H9 (cell line): ENCODE measurements at regions not wholly inside any gene's neighbourhood (a gene's known extent, or its start where the extent isn't known, plus 50 kb on each side); places are given as distances from the start of the nearest gene placed in this dataset.

Experiments used
- DNase-seq: peaks from one replicate; pipeline ENCODE4 v3.0.0-alpha.2; 2017
- H2AFZ ChIP-seq: one replicate; pipeline ENCODE4 v1.6.1; 2013; ENCODE audit warnings: mild to moderate bottlenecking, low read length, control low read depth, moderate library complexity
- H2AK5ac ChIP-seq: 2 replicates; pipeline ENCODE4 v1.6.1; 2013; ENCODE audit warnings: low read length, control low read depth, mixed read lengths; ENCODE audit not compliant: insufficient read length
- H2BK120ac ChIP-seq: one replicate; pipeline ENCODE4 v1.6.1; 2013; ENCODE audit warnings: low read depth, mild to moderate bottlenecking, low read length, control low read depth, inconsistent platforms; ENCODE audit not compliant: poor library complexity, severe bottlenecking
- H2BK12ac ChIP-seq: 2 replicates; pipeline ENCODE4 v1.6.1; 2013; ENCODE audit warnings: low read length, control low read depth, mixed read lengths, low read depth; ENCODE audit not compliant: insufficient read length
- H2BK15ac ChIP-seq: 2 replicates; pipeline ENCODE4 v1.6.1; 2013; ENCODE audit warnings: low read depth, low read length, control low read depth
- H2BK20ac ChIP-seq: one replicate; pipeline ENCODE4 v1.6.1; 2013; ENCODE audit warnings: low read depth, mild to moderate bottlenecking, low read length, control low read depth, inconsistent platforms; ENCODE audit not compliant: poor library complexity, severe bottlenecking
- H2BK5ac ChIP-seq: 2 replicates; pipeline ENCODE4 v1.6.1; 2013; ENCODE audit warnings: low read length, control low read depth, mixed read lengths; ENCODE audit not compliant: insufficient read length
- H3K14ac ChIP-seq: 2 replicates; pipeline ENCODE4 v1.6.1; 2013; ENCODE audit warnings: low read length, control low read depth; ENCODE audit not compliant: insufficient read depth
- H3K18ac ChIP-seq: 2 replicates; pipeline ENCODE4 v1.6.1; 2013; ENCODE audit warnings: low read depth, mild to moderate bottlenecking, mixed read lengths, low read length, control low read depth; ENCODE audit not compliant: insufficient read length
- H3K23ac ChIP-seq: 2 replicates; pipeline ENCODE4 v1.6.1; 2013; ENCODE audit warnings: low read length, control low read depth, mixed read lengths, low read depth; ENCODE audit not compliant: insufficient read length
- H3K23me2 ChIP-seq: 2 replicates; pipeline ENCODE4 v1.6.1; 2013; ENCODE audit warnings: low read depth, mild to moderate bottlenecking, mixed read lengths, low read length, control low read depth; ENCODE audit not compliant: insufficient read length, poor library complexity, severe bottlenecking
- H3K27ac ChIP-seq: 2 replicates; pipeline ENCODE4 v1.5.1; 2013; ENCODE audit warnings: low read length, control low read depth, mixed read lengths, low read depth; ENCODE audit not compliant: insufficient read length
- H3K27me3 ChIP-seq: 2 replicates; pipeline ENCODE4 v1.6.1; 2013; ENCODE audit warnings: low read length, control low read depth, inconsistent platforms; ENCODE audit not compliant: insufficient read depth
- H3K4ac ChIP-seq: 2 replicates; pipeline ENCODE4 v1.6.1; 2013; ENCODE audit warnings: low read depth, mild to moderate bottlenecking, control low read depth, inconsistent platforms, low read length, moderate library complexity
- H3K4me1 ChIP-seq: 2 replicates; pipeline ENCODE4 v1.6.1; 2013; ENCODE audit warnings: low read length, control low read depth, inconsistent platforms; ENCODE audit not compliant: insufficient read depth
- H3K4me2 ChIP-seq: 2 replicates; pipeline ENCODE4 v1.6.1; 2013; ENCODE audit warnings: low read length, control low read depth, mixed read lengths; ENCODE audit not compliant: insufficient read length, insufficient read depth
- H3K56ac ChIP-seq: 2 replicates; pipeline ENCODE4 v1.6.1; 2013; ENCODE audit warnings: low read depth, mild to moderate bottlenecking, mixed read lengths, low read length, control low read depth; ENCODE audit not compliant: insufficient read length
- H3K79me1 ChIP-seq: 2 replicates; pipeline ENCODE4 v1.6.1; 2013; ENCODE audit warnings: low read depth, mild to moderate bottlenecking, moderate library complexity, low read length, control low read depth, inconsistent platforms; ENCODE audit not compliant: insufficient read depth, poor library complexity, severe bottlenecking
- H3K79me2 ChIP-seq: 2 replicates; pipeline ENCODE4 v1.6.1; 2013; ENCODE audit warnings: low read length, control low read depth, inconsistent platforms; ENCODE audit not compliant: insufficient read depth
- H3K9ac ChIP-seq: 2 replicates; pipeline ENCODE4 v1.6.1; 2013; ENCODE audit warnings: low read length, control low read depth, mixed read lengths; ENCODE audit not compliant: insufficient read length; ENCODE audit errors: extremely low read depth
- H3K9me3 ChIP-seq: one replicate; pipeline ENCODE4 v1.6.1; 2013; ENCODE audit warnings: low read depth, low read length, inconsistent platforms; ENCODE audit not compliant: control insufficient read depth
- H3T11ph ChIP-seq: one replicate; pipeline ENCODE4 v1.6.1; 2013; ENCODE audit warnings: mild to moderate bottlenecking, low read length, control low read depth, inconsistent platforms
- H4K20me1 ChIP-seq: one replicate; pipeline ENCODE4 v1.6.1; 2013; ENCODE audit not compliant: control insufficient read depth, insufficient read length, insufficient read depth
- H4K5ac ChIP-seq: 2 replicates; pipeline ENCODE4 v1.6.1; 2013; ENCODE audit warnings: low read depth, mild to moderate bottlenecking, mixed read lengths, low read length, control low read depth; ENCODE audit not compliant: insufficient read length
- H4K8ac ChIP-seq: replicated peaks from 2 replicates; pipeline ENCODE4 v1.6.1; 2013; ENCODE audit warnings: low read length, control low read depth, mixed read lengths, low read depth; ENCODE audit not compliant: insufficient read length
- H4K91ac ChIP-seq: 2 replicates; pipeline ENCODE4 v1.6.1; 2013; ENCODE audit warnings: low read depth, mild to moderate bottlenecking, moderate library complexity, mixed read lengths, low read length, control low read depth; ENCODE audit not compliant: insufficient read length
- H3K27ac Mint-ChIP-seq, 3 experiments: 2 replicates in 2 of 3; 3 replicates in 1 of 3; pipeline ENCODE4 v1.8.0; 2020 to 2021; ENCODE audit warnings: mixed read lengths in 3 of 3, mild to moderate bottlenecking in 1 of 3, moderate library complexity in 1 of 3
- H3K27me3 Mint-ChIP-seq: 2 replicates; pipeline ENCODE4 v1.8.0; 2021; ENCODE audit warnings: low read depth, mild to moderate bottlenecking, moderate library complexity, mixed read lengths
- H3K36me3 Mint-ChIP-seq, 3 experiments: 2 replicates in 2 of 3; 3 replicates in 1 of 3; pipeline ENCODE4 v1.8.0; 2020 to 2021; ENCODE audit warnings: low read depth in 3 of 3, mixed read lengths in 3 of 3; ENCODE audit not compliant: insufficient read depth in 1 of 3
- H3K4me1 Mint-ChIP-seq, 2 experiments: 2 replicates each; pipeline ENCODE4 v1.8.0; 2020; ENCODE audit warnings: mixed read lengths in 2 of 2
- H3K4me3 Mint-ChIP-seq, 2 experiments: 2 replicates in 1 of 2; 3 replicates in 1 of 2; pipeline ENCODE4 v1.8.0; 2020 to 2021; ENCODE audit warnings: mild to moderate bottlenecking in 2 of 2, mixed read lengths in 2 of 2, moderate library complexity in 1 of 2
- H3K9me3 Mint-ChIP-seq, 2 experiments: 2 replicates in 1 of 2; 3 replicates in 1 of 2; pipeline ENCODE4 v1.8.0; 2020; ENCODE audit warnings: mild to moderate bottlenecking in 2 of 2, mixed read lengths in 2 of 2, moderate library complexity in 1 of 2
- WGBS: extraction: QIAGEN DNeasy Blood & Tissue Kit; methylation state at CpG from one replicate; pipeline ENCODE4 v1.1.7; 2013; ENCODE audit warnings: missing lambda C conversion rate, low lambda C conversion rate, mixed read lengths; ENCODE audit not compliant: insufficient read length; ENCODE audit errors: extremely low coverage; 5-methylcytosine and 5-hydroxymethylcytosine counted together
- TF ChIP-seq, protein P1 (sequence below): fragments of 200-600 bp; sonication (generic); conservative IDR thresholded peaks from 3 replicates; pipeline ENCODE4 v1.8.0; 2021; ENCODE audit warnings: antibody characterized with exemption, mild to moderate bottlenecking

DNA sequence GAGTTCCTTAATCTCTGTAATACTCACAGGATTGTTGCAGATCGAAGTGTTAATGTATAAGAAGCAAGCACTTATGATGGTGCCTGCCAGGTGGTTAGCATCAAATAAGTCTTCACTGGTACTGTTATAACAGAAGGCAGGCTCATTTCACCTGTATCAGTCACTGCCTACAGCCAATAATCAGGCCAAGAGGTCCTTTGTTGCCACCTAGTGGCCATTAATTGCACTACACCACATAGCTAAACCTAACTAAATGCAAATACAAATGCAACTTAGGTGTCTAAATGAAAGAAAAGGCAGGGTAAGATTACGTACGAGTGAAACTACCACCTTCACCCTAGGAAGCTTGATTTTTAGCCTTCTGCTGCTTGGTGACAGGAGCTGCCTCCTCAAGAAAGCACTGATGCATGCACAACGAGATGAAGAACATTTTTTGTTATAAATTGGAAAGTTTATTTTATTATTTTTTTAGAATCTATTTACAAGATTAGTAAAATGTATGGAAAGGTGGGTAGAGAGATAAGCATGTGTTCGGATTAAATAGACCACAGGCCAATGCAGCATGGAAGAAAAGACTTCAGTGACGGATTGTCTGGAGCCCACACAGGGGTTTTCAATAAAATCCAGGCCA, 334.8 kb upstream of the CAMK1G start:
- H3T11ph ChIP-seq, result no peak overlapping the region
- H3K18ac ChIP-seq, result no peak overlapping the region
- H2BK20ac ChIP-seq, result no peak overlapping the region
- H2BK12ac ChIP-seq, result no peak overlapping the region
- no peak overlapping the region for H2AFZ ChIP-seq
- Mint-ChIP-seq H3K27me3 (no peaks in the 10 kb centered on the region), H3K4me3 (no peak overlapping the region; a peak in 1 of 5 replicates), H3K36me3 (no peaks in the 10 kb centered on the region), H3K4me1 (peaks cover 28 to 29% of the 10 kb centered on the region in 2 experiments), H3K27ac (no peak overlapping the region), H3K9me3 (no peaks in the 10 kb centered on the region)
- H3K79me1 ChIP-seq, result no peaks in the 10 kb centered on the region
- H2BK15ac ChIP-seq, result no peak overlapping the region
- no peak overlapping the region for H2BK120ac ChIP-seq
- H3K9ac ChIP-seq, result no peak overlapping the region
- H3K9me3 ChIP-seq, result no peaks in the 10 kb centered on the region
- no peak overlapping the region for H3K14ac ChIP-seq
- H3K27ac ChIP-seq, result no peak overlapping the region
- peak; percentile 57 for DNase-seq
- WGBS, result no CpG with 5 or more reads among the region's 6 CpGs
- H3K79me2 ChIP-seq, result no peaks in the 10 kb centered on the region
- no peak overlapping the region for H4K91ac ChIP-seq
- H3K27me3 ChIP-seq, result no peaks in the 10 kb centered on the region
- TF ChIP-seq, protein P1, sequence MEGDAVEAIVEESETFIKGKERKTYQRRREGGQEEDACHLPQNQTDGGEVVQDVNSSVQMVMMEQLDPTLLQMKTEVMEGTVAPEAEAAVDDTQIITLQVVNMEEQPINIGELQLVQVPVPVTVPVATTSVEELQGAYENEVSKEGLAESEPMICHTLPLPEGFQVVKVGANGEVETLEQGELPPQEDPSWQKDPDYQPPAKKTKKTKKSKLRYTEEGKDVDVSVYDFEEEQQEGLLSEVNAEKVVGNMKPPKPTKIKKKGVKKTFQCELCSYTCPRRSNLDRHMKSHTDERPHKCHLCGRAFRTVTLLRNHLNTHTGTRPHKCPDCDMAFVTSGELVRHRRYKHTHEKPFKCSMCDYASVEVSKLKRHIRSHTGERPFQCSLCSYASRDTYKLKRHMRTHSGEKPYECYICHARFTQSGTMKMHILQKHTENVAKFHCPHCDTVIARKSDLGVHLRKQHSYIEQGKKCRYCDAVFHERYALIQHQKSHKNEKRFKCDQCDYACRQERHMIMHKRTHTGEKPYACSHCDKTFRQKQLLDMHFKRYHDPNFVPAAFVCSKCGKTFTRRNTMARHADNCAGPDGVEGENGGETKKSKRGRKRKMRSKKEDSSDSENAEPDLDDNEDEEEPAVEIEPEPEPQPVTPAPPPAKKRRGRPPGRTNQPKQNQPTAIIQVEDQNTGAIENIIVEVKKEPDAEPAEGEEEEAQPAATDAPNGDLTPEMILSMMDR, result peak; percentile 94
- no peak overlapping the region for H2BK5ac ChIP-seq
- no peak overlapping the region for H2AK5ac ChIP-seq
- no peak overlapping the region for H3K23ac ChIP-seq
- no peaks in the 10 kb centered on the region for H3K23me2 ChIP-seq
- H3K4ac ChIP-seq, result no peak overlapping the region
- H4K20me1 ChIP-seq, result no peaks in the 10 kb centered on the region
- no peak overlapping the region for H4K8ac ChIP-seq
- no peak overlapping the region for H3K56ac ChIP-seq
- H3K4me1 ChIP-seq, result peaks cover 9% of the 10 kb centered on the region; the same call in 1 of the 2 replicates
- no peak overlapping the region for H4K5ac ChIP-seq
- peak overlapping the region; percentile 13 for H3K4me2 ChIP-seq
